Stimulated activated CD4-positive, alpha-beta T cell treated with anti-CD3 and anti-CD28 coated beads, Interleukin-12 subunit alpha, Interleukin-12 subunit beta, amount 100 ng/mL, for 48 hours (primary cell): ENCODE measurements at regions not wholly inside any gene's neighbourhood (a gene's known extent, or its start where the extent isn't known, plus 50 kb on each side); places are given as distances from the start of the nearest gene placed in this dataset.

Source experiments
- DNase-seq, 3 donors: peaks; one replicate each; pipeline ENCODE4 v3.0.0-alpha.2; 2020; ENCODE audit warnings: low read depth in 2 of 3, low spot score in 1 of 3

DNA sequence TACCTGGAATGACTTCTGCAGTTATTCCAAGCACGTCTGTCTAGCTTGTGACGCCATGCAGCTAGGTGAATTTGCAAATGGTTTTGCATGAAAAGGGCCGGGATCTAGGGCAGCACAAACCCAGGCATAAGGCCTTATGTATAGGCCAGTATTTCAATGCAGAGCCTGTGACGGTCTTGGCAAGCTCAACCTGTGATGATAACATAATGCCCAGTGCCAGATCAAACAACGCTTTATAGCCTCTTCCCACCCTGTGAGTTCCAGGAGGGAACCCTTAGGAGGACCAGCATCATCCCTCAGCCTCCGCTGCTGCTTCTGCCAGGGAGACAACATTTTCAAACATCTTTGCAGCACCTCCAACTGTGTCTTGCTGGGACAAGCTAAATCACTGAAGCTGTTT lies 390.7 kb downstream of the INHBA start:
- no peak for DNase-seq

- no peak for DNase-seq
These were observed 391.6 kb downstream of the INHBA start for GRCh38 chr7:41311301-41311700.

DNA sequence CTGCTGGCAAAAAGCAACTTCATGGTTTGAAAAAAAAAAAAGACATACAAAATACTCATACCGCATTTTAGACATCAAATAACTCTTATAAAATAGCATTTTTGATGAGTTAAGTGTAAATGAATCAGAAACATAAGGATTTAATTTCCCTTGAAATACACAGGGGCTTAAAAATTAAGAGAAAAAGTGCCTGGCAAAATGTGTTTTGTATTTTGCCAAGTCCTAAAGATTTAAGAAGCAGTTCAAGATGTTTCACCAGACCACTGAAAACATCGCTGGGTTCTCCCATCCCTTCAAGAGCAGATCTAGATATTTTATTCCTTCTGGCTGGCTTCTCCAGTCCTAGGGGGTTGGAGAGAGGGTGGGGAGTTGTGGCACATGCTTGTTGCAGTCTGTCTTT lies 396.4 kb downstream of the INHBA start:
- no peak for DNase-seq

- no peak for DNase-seq
These were observed 397.9 kb downstream of the INHBA start for GRCh38 chr7:41305001-41305400.

- no peak for DNase-seq
These were observed 399.2 kb downstream of the INHBA start for GRCh38 chr7:41303709-41304108.

- no peak for DNase-seq
These were observed 404.5 kb downstream of the INHBA start for GRCh38 chr7:41298409-41298808.

DNA sequence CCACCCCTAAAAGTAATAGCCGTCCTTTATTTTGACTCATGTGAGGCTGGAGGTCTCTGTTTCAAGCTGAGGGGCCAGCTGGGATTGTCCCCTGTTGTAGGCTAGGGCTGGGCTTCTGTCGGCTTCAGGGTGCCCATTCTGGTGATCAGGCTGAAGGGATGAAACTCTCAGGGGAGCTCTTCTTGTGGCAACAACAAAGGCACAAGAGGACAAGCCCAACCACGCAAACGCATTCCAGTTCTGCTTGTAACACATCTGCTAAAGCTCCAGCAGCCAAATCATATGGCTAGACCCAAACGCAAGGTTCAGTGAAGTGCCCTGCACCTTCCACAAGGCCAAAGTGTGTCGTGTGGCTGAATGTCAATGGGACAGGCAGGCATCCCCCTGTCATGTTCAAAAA lies 405.7 kb downstream of the INHBA start:
- no peak for DNase-seq

- no peak for DNase-seq
These were observed 407.5 kb downstream of the INHBA start for GRCh38 chr7:41295455-41295815.

- no peak for DNase-seq
These were observed 408.1 kb downstream of the INHBA start for GRCh38 chr7:41294556-41295454.

DNA sequence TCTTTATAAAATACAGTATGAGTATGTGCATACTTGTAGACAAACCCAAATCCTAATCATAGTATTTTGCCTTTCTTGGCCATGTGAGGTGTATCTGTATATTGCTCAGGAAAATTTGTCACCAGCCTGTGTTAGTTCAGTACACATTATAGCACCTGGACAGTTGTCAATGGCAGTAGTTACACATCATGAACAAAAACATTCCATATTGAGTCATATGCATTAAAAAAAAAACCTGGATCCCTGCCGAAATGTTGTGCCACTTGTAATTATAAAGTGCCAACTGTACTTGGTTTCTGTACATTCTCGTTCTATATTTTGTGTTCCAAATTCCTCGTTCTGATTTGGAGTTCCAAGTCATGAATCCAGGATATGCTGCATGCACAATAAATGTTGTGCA lies 410.4 kb downstream of the INHBA start:
- DNase-seq: no peak

- no peak for DNase-seq
These were observed 415.1 kb downstream of the INHBA start for GRCh38 chr7:41287559-41288335.

DNA sequence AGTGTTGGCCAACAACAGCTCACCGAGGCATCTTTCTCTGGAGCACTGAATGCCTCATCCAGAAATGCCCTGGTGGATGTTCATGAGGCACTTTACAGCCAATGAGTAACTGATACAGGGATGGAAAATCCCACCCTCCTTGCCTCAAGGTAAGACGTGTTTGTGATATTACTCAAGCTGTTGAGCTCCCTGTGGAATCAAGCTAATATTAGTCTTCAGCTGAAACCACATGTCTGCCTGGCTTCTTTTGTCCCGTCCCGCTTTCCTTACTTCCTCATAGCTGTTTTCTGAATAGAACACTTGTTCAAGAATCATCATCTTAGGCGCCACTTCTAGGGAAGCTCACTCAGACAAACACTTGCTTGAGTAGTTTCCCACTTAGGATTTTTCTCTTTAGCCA lies 422.4 kb downstream of the INHBA start:
- DNase-seq: no peak

- no peak for DNase-seq
These were observed 425.3 kb downstream of the INHBA start for GRCh38 chr7:41277561-41277960.

- DNase-seq: no peak
These were observed 427.6 kb downstream of the INHBA start for GRCh38 chr7:41275255-41275654.

DNA sequence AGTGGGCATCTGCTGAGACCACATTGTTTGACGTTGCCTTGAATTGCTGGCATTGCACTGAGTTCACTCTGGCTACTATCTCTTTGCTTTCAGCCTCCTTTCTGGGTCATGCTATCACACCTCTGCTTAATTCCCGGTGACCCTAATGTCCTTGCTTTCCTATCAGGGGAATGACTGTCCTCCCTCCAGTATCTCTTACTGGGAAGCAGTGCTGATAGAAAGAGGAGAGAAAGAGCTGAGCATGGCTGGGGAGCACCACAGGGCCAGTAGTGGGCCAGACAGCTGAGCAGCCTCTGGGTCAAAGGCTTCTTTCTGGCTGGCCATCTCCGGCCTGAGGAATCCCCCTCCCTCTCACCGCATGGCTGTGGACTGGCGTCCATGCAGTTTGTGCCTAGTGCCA lies 428.7 kb downstream of the INHBA start:
- no peak for DNase-seq

- DNase-seq: no peak
These were observed 430.2 kb downstream of the INHBA start for GRCh38 chr7:41272664-41273063.

DNA sequence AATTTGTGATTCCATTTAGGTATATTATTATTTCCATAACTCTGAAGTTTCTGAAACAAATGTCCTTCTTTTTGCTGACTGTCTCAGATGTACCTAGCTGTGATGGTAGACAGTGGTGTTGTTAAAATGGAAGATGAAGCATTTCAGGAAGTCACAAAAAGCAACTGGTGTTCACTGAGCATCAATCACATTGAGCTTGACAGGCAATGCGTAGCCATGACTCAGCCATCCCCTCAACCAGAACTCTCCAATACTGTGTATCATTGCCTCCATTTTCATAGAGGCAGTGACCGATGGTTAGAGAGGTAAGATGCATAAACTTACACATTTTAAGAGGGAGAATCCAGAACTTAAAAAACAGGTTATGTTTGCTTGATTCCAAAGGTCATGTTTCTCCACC lies 434.0 kb downstream of the INHBA start:
- no peak for DNase-seq

DNA sequence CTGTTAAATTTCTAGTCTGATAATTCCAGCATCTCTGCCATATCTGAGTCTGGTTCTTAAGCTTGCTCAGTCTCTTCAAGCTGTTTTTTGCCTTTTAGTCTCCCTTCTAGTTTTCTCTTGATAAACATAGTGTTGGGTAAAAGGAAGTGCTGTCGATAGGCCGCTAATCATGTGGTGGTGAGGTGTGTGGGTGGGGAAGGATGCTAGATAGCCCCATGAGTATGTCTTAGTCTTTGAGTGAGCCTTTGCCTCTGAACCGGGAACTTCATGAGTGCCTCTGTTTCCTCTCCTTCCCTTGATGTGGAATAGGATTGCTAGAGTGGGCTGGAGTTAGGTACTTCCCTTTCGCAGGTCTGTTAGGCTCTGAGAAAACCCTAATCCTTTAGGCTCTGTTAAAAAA lies 441.8 kb downstream of the INHBA start:
- DNase-seq: no peak

- DNase-seq: no peak
These were observed 445.2 kb downstream of the INHBA start for GRCh38 chr7:41257660-41258059.

DNA sequence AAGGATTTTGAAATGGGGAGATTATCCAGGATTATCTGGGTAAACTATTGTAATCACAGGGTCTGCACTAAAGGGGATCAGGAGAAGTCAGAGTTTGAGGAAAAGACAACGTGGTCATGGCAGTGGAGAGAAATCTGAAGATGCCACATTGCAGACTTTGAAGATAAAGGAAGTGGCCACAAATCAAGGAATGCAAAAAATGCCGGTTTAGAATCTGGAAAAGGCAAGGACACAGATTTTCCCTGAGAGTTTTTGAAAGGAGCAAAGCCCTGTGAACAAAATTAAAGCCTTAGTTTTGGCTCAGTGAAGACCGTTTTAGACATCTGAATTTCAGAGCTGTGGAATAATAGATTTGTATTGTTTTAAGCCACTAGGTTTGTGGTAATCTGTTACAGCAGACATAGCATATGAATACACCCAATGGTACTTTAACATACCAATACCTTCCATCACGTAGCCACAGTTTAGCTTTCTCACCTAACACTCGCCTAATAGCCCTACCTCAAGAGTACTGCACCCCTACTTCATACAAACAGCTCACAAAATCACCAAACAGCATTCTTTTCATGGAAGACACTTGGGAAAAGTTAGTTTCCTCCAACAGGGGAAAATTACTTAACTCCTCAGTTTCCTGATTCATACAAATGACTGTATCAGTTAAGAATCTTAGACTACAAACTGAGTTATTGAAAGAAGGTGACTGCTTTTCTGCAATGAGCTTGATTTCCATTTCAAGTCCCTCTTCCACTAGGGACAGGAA lies 446.5 kb downstream of the INHBA start:
- no peak for DNase-seq

- DNase-seq: no peak
These were observed 447.2 kb downstream of the INHBA start for GRCh38 chr7:41255716-41256115.

- no peak for DNase-seq
These were observed 447.8 kb downstream of the INHBA start for GRCh38 chr7:41255113-41255512.
